HG03066 (cell line): ENCODE measurements at regions not wholly inside any gene's neighbourhood (a gene's known extent, or its start where the extent isn't known, plus 50 kb on each side); places are given as distances from the start of the nearest gene placed in this dataset.

ENCODE experiments used
- ATAC-seq: cut with Tn5 transposase; IDR thresholded peaks from one replicate; pipeline ENCODE4 v1.9.1; 2021; ENCODE audit warnings: low read depth; ENCODE audit not compliant: unreplicated experiment

DNA sequence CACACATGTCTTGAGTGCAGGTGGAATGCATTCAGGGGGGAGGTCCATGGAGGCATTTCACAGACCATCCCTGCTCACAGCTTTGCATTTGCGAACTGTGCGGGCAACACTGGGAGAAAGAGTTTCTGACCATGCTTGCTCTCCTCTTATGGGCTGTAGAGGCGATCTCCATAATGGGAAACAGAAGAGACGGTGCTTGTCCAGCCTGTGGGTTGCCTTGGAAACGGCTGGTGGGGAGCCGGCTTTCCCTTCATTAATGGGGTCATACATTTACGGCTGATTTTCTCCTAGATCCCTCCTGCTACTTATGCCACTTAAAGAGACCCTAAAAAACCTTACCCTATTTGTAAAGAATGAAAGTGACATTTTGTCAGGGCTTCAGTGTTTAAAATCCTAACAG, 147.4 kb downstream of the SOX11 start:
- ATAC-seq = no peak

DNA sequence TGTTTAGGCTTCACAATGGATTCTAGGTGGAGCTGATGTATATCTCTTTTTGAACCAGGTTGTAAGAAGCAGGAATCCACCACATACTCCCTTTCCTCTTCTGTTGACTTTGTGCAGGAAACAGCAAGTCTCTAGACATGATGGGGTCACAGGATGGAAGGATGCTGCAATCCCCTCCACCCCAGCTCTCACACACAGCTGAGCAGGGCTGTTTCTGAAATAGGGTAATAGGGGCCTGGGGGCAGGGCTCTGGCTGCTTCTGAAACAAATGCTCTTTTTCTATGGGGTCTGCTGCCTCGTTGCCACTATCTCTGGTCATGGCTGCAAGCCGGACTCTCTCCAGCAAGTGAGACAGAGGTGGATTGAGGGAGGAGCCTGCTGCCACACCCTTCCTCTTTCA, 148.9 kb downstream of the SOX11 start:
- no peak for ATAC-seq

DNA sequence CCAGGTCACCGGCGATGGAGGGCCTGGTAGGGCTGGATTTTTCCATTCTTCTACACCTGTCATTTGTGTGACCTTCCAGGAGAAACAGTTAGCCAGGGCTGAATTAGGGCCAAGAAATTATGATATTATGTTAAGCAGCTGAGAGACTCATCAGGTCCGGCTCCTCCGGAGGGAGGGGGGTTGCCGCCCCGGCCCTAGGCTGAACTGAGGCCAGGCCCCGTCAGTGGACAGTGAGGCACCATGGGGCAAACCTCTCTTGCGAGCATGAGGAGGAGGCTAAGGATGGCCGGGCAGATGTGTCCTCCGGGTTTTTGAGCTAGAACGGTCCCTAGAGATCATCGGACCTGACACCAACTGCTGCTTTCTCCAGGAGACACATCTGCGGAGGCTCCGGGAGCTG, 150.1 kb downstream of the SOX11 start:
- no peak for ATAC-seq

DNA sequence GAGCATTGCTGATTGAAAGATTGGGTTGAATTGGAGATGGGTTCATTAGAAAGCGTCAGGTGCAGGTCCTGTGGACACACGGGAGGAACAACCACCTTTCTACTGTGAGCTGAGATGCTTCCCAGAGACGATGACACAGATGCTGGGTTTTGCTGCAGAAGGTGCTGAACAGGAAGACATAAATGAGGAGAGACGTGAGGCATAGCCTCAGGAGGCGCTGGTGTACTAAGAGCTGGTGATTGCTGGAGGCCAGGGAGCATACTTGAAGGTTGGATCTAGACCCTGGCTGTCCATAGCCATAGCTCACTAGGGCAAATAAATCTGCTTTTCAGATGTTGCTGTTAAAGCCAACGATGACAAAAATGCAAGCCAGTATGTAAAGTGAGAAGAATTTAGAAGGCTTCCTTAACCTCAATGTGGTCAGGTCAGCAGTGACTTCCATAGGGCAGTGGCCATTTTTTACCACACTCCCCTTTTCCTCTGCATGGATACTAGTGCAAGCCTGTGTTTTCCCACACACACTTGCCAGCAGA, 153.7 kb downstream of the SOX11 start:
- ATAC-seq = no peak

DNA sequence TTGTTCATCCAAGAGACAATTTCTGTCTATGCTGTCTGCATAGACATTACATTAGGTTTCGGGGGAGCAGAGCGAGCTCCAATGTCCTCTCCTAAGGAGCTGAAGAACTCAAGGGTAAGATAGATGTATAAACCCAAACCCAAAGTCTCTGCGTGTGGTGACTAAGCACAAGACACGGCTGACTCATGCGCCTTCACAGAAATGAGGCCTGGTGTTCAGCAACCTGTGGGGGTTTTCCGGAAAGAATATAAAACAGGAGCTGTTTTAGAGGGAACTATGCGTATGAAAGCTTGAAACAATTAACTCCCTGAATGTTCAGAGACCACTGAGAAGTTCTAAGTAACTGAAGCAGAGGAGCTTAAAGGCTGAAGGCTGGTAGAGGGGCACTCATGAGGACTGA, 154.7 kb downstream of the SOX11 start:
- ATAC-seq = no peak

DNA sequence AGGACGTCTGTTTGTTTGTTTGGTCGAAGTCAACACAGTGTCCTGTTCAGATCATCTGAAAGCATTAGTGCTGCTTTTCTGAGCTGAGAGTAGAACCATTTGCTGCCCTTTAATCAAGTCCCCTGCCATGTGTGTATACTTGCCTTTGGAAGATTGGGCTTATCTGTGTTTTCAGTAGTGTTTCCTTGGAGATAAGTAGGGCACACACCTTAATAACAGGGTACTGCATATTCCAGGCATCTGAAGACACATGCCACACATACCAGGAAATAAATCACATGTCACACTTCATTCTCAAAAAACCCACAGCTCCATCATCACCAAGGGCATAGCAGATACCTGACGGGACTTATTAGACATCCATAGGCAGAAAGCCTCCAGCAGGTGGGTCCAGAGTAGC, 157.4 kb downstream of the SOX11 start:
- no peak for ATAC-seq

DNA sequence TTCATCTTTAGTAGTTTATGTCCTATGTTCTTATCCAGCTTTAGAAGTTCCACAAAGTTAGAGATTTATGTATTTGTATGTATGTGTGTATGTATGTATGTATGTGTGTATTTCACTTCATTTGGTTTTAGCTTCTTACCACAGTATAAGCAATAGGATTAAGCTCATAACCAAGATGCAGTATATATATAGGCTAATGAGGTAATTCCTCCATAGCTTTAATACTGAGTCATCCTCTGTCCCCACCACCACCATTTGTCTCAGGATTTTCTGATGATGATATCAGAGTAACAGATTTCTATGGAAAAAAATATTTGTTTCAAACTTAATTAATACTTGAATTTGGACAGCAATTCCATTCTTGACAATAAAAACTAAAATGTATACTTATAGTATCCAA, 159.2 kb downstream of the SOX11 start:
- no peak for ATAC-seq

DNA sequence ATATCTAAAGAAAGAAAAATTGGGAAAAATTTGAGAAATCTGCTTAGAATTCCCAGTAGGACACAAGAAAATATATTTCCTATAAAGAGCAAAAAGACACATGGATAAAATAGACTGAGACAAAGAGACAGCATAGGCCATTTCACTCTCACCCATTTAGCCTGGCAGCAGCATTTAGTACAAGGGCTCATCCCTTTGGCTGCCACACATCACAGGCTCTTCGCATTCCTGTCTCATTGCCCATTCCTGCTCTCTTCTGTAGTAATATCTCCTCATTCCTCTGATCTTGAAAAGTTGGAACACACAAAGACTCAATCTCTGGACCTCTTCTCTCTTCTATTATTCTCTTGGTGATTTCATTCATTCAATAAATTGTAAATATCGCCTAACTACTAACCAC, 162.6 kb downstream of the SOX11 start:
- no peak for ATAC-seq

DNA sequence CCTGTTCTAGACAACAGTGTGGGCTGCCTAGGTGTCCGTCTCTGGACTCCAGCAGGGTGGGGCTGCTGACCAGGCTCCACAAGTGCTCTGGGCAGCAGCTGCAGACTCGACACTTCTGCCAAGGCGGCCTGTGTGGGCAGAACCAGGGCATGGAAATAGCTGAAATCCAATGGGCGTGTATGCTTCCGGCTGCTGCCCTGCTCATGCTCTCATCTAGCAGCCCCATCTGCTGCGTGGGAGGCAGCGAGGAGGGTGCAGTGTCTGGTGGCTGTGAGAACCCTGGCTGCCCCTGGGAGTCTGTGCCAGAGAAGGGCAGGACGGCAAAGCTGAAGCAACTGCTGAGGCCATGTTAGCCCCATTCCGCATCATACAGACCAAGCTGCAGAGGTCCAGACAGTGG, 174.9 kb downstream of the SOX11 start:
- ATAC-seq = no peak

DNA sequence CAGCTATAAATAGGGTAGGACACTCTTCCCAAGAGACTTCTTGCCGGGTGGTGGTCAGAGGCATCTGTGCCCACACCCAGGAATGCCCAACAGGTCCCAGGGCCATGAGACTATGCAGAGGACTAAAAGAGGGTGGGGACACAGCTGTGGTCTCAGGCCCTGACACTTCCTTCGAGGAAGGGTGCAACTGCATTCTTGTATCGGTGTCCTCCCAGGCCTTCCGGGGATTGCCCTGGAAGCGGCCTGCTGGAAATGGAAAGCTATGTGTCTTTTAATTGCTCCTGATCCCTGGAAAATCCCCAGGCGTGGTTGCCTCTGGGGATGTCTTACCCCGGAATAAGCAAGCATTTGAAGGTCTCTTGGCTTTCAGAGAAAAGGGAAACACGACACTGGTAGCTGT, 176.7 kb downstream of the SOX11 start:
- no peak for ATAC-seq

DNA sequence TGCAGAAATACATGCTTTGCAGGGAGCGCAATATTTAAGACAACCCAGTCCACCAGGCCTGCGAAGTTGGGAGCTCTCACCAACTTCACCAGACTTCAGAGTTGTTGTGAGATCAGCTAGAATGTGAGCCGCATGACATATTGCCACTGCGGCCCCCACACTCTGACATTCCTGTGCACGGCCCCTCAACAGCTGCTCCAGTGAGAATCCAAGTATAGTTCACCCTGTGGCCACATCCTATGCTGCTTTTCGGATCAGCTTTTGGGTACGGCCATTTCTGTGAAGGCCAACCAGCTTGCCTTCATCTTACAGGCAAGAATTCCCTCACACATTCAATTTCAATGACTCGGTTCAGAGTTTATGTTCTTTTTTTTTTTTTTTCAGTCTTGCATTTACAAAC, 177.8 kb downstream of the SOX11 start:
- no peak for ATAC-seq

DNA sequence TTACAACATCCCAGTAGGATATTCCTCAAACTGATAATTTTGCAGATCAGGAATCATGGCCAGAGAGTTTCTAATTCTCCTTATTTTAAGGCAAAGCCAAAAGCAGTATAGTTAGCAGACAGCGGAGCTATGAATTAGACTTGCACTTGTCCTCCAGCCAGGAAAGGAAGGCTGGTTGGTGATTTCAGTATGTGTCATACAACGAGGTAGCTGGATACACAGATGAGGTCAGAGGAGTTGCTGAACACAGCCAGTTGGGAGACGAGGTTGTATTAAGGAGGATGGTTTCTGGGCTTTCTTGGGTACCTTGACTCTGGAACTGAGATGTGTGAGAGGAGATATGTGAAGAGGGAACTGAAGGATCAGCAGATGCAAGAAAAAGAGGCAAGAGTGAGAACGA, 185.2 kb downstream of the SOX11 start:
- ATAC-seq = no peak

DNA sequence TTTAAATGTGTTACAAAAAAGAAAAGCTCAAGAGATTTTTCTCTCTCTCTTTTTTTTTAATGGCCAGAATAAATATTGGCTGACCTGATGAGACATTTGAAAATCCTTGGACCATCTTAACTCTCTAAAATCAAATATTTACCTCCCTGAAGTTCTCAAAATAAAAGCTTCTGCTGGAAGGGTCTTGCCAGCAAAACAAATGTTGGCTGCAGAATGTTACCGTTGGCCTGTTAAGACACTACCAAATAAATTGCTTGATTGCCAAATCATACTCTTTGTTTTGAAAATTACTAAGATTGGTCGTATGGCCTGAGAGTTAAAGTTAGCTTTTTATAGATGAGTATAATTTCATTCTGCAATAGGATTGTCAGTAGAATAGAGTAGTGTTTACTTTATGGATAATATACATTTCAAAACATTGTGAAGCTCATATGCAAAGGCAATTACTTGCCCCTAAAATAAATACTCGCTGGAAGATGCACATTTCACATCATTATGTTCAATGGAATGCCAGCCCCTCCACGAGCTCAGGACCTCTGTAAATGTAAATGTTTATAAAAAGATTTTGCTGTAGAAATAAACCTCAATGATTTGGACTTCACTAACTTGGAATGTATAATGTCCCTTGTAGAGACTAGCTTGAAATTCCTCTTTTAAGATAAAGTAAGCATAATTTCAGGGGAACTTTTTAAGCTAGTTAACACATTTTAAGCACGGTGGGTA, 193.4 kb downstream of the SOX11 start:
- ATAC-seq = no peak

DNA sequence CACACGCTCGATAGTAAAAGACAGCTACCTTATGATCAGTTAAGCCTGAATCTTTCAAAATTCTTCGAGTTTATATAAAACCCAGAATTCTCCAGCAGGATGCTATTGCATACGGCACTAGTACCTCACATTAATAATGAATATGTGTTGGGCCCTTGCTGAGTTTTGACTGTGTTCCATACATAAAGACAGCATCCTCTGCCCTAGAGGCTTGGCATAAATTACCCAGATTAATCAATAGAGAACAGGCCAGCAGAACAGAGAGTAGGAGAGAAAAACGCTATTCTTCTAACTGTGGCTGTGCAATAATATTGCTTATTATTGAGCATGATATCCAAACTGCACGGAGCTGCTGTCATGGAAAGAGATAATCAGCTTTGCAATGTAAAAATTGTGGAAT, 194.3 kb downstream of the SOX11 start:
- ATAC-seq = no peak

DNA sequence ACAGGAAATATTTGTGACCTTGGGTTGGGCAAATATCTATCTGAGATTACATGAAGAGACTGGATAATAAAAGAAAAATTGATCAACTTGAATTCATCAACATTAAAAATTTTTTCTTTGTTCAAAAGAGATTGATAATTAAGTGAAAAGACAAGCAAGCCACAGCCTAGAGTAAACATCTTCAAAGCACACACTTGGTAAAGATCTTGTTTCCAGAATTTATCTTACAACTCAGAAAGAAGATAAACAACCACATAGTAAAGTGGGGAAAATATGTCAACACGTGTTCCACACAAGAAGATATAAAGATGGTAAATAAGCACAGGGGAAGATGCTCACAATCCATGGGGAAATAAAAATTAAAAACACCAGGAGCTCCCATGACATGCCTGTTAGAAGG, 195.9 kb downstream of the SOX11 start:
- ATAC-seq = no peak

DNA sequence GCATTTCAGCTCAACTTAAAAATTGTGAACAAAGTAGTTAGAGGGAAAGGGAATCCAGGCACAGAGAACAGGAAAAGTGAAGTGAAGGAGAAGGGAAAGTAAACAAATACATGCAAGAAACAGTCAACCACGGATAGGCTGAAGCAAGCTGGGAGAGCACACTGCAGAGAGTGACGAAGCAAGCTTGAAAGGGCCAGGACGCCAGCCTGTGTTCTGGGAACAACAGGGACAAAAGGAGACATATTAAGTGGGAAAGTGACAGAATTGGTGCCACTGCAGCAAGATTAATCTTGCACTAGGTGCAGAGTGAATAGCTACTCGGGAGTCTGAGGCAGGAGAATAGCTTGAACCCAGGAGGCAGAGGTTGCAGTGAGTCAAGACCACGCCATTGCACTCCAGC, 197.3 kb downstream of the SOX11 start:
- ATAC-seq = no peak

DNA sequence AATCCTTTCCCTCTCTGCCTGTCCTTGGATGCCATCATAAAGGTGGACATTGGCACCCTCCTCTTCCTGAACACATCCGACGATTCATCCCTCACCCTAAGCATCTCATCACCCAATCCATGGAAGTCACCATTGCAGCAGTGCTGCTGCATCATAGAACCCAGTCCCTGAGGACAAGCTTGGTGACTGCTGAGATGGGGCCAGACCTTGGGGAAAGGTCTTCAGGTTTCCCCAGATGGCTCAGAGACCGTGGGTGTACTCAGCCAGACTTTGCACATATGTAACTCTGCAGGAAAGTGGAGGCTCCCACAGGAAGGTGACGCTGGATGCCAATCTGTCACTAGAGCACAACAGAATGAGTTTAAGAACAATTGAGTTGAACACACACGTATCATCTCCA, 202.2 kb downstream of the SOX11 start:
- ATAC-seq = no peak

DNA sequence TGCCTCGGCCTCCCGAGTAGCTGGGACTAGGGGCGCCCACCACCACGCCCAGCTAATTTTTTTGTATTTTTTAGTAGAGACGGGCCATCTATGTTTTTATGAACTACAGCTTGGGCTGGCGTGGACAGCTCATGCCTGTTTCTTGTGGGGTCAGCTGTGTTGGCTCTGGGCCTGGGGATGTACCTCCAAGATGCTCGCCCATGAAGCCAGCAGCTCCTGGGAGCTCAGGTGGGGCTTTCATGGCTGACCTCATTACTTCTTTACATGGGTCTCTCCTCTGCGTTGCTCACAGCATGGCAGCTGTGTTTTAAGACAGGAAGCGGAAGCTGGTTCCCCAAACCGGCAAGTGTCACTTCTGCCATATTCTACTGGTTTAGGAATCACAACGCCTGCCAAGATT, 203.1 kb downstream of the SOX11 start:
- no peak for ATAC-seq

DNA sequence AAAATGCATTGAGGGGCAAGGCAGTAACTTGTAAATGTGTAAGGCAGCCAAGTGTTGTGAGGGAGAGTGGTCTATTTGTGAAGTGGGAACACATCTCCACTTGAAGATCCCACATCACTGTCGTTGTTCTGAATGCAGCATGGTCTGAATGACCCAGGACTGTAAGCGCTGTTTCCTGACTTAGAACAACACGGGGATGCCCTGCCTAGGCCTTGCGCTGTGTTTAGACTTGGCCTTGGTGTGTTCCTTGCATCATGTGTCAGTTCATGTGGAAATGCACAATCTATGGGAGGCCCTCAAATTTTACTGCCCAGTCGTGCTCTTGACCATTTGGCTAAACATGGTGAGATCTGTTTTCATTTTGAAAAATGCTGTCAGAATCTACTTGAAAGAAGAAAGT, 205.1 kb downstream of the SOX11 start:
- ATAC-seq = no peak

DNA sequence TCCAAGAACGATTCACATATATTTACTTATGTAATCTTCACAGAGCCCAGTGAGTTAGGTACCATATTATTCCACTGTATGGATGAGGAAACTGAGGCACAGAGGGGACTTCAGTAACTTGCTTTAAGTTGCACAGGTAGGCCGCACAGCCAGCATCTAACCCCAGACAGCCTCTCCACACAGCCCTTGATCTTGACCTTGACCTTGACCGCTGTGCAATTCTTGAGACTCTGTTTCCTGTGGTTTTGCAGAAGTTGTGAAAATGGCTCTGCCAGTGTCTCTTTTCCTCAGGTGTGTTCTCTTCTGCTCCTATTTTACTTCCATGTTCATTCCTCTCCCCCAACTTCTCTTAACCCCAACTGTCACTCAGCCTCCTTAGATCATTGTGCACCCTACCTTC, 206.5 kb downstream of the SOX11 start:
- ATAC-seq = no peak

DNA sequence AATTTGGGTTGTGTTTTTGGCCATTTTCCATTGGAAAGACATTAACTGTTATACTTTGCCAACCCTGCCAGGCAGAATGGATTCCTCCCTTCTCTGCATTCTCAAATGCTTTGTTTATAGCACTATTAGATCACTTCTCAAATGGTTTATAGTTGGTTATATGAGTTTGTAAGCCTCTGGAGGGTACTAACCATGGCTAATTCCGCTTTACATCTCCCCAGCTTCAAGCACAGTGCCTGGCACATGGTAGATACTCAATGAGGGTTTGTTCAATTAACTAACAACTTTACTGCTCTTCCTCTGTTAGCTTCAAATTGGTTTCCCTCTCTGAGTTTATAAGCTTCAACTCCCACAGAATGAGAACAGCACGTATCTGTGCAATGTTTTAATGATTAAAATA, 213.5 kb downstream of the SOX11 start:
- no peak for ATAC-seq

DNA sequence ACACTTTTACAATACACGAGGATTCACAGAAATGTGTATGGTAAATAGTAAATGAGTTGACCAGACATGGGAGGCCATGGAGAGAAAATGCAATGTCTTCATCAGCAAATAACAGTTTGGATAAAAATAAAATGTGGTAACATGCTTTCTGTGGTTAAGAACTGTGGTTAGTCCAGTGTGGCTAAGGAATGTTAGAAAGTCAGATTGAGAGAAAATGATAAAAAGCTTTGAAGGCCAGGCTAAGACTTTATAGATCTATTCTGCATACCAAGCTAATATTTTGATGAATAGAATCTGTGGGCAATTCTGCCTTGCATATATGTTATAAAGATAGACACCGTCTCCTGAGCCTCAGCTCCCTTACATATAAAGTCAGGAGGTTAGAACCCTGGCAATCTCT, 215.9 kb downstream of the SOX11 start:
- no peak for ATAC-seq

DNA sequence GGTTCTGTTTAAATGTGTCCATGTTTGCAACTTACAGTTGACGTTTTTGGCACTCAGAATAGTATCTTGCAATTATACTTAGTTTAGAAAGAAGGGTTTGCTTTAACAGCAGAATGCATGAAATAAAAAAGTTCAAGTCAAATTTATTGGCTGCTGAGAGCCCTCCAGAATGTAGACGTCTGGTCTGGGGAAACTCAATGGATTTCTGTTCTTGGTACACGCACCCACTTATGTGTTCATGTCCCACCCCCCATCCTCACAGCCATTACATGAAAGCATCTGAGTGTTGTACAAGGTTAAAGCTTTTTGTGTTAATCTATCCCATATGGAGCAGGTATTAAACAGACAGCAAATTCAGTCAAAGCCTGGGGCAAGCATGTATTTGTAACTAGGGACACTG, 219.5 kb downstream of the SOX11 start:
- no peak for ATAC-seq
